ENCODE measurements at regions not wholly inside any gene's neighbourhood (a gene's known extent, or its start where the extent isn't known, plus 50 kb on each side); places are given as distances from the start of the nearest gene placed in this dataset.

GRCh38 chr5:4370218-4370617, 769.9 kb upstream of the ADAMTS16 start:
- no peak for DNase-seq (ENCODE audit: low read depth in 2 of 3, low spot score in 1 of 3)

GRCh38 chr5:4372481-4372880, 767.6 kb upstream of the ADAMTS16 start:
- no peak for DNase-seq (ENCODE audit: low read depth in 2 of 3, low spot score in 1 of 3)

GRCh38 chr5:4373051-4373820, 766.9 kb upstream of the ADAMTS16 start:
- DNase-seq (ENCODE audit: low read depth in 2 of 3, low spot score in 1 of 3): no peak

DNA sequence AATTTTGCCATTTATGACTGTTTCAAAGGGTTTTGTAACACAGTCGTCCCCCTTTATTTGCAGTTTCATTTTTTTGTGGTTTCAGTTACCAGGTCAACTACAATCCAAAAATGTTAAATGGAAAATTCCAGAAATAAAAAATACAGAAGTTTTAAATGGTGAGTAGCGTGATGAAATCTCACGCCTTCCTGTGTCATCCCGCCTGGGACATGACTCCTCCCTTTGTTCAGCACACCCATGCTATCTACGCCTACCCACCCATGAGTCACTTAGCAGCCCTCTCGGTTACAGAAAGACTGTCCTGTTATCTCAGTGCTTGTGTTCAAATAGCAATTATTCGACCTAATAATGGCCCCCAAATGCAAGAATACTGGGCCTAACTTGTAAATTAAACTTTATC, 765.3 kb upstream of the ADAMTS16 start:
- no peak for DNase-seq (ENCODE audit: low read depth in 2 of 3, low spot score in 1 of 3)

- no peak for DNase-seq (ENCODE audit: low read depth in 2 of 3, low spot score in 1 of 3)
Observed at GRCh38 chr5:4375640-4376039, 764.5 kb upstream of the ADAMTS16 start.

DNA sequence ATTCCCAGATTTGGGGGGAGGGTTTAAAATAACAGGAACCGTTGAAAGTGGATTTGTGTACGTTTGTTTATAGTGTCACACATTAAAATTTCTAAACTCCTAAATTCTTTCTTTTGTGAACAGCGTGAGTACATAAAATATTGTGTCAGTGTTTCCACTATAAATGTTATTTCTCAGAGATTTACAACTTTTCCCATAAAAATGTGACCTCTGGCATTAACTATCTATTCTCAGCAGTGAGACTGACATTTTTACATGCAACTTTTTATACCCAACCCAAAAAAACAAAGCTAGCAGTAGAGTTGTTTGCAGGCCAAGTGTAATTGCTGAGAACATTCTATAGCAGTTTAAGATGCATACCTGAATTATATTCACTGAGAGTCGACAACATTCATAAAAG, 757.0 kb upstream of the ADAMTS16 start:
- no peak for DNase-seq (ENCODE audit: low read depth in 2 of 3, low spot score in 1 of 3)

GRCh38 chr5:4383518-4384198, 756.5 kb upstream of the ADAMTS16 start:
- no peak for DNase-seq (ENCODE audit: low read depth in 2 of 3, low spot score in 1 of 3)

GRCh38 chr5:4384649-4385048, 755.5 kb upstream of the ADAMTS16 start:
- DNase-seq (ENCODE audit: low read depth in 2 of 3, low spot score in 1 of 3): no peak

DNA sequence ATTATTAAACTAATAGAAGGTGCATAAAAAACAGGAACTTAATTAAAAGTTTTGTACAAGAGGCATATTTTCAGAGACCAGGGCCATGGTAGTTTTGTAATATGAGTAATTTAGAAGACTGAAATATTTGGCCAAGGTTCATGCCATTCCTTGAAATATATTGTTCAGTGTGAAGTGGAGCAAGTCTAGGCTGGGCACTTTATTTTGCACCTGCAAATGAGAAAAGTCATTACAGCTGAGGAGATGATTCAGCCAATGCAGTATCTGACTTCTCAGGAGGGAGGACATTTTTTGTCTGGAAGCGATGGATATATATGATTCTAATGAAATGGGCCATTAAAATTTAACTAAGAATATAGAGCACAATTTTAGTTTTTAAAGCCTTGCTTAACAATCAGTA, 754.0 kb upstream of the ADAMTS16 start:
- no peak for DNase-seq (ENCODE audit: low read depth in 2 of 3, low spot score in 1 of 3)

- no peak for DNase-seq (ENCODE audit: low read depth in 2 of 3, low spot score in 1 of 3)
Observed at GRCh38 chr5:4387290-4387689, 752.8 kb upstream of the ADAMTS16 start.

- DNase-seq (ENCODE audit: low read depth in 2 of 3, low spot score in 1 of 3): no peak
Observed at GRCh38 chr5:4395752-4396151, 744.4 kb upstream of the ADAMTS16 start.

GRCh38 chr5:4405614-4406219, 734.4 kb upstream of the ADAMTS16 start:
- DNase-seq (ENCODE audit: low read depth in 2 of 3, low spot score in 1 of 3): no peak

DNA sequence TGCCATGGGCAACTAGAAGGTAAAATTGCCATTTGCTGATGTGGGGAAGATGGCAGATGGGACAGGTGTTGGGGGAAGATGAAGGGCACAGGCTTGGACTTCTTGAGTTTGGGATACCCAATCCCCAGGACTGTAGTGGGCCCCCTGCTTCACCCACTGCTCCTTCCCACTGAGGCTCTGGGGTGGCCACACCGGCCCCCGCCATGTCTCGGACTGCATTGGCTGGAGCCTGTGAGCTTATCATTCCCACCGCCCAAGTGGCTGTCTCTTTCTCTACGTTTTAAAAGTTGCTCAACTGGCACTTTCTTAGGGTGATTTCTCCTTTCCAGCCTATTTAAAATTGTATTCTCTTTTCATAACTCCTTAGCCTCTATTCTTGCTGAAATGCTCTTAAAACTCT, 730.0 kb upstream of the ADAMTS16 start:
- no peak for DNase-seq (ENCODE audit: low read depth in 2 of 3, low spot score in 1 of 3)

GRCh38 chr5:4411664-4412063, 728.5 kb upstream of the ADAMTS16 start:
- no peak for DNase-seq (ENCODE audit: low read depth in 2 of 3, low spot score in 1 of 3)

DNA sequence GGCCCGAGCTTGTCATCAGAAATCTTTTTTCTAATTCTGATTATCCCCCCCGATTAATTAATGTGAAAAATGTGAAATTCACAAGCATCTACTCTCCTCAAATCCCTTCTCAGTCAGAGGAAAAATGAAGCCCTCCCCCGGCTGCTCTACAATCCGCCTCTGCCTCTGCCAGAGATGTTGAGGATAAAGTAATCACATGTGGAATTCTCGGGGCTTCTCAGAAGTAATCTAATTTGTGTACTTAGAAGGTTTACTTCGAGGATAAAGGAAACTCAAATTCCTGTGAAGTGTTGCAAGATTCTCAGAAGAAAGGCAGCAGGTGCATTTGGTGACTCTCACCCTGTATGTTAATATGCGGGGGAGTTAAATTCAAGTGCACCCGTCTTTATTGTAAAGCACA, 726.1 kb upstream of the ADAMTS16 start:
- DNase-seq (ENCODE audit: low read depth in 2 of 3, low spot score in 1 of 3): no peak

GRCh38 chr5:4418084-4418483, 722.0 kb upstream of the ADAMTS16 start:
- DNase-seq (ENCODE audit: low read depth in 2 of 3, low spot score in 1 of 3): no peak

GRCh38 chr5:4419281-4419680, 720.8 kb upstream of the ADAMTS16 start:
- DNase-seq (ENCODE audit: low read depth in 2 of 3, low spot score in 1 of 3): no peak

GRCh38 chr5:4420177-4420576, 720.0 kb upstream of the ADAMTS16 start:
- no peak for DNase-seq (ENCODE audit: low read depth in 2 of 3, low spot score in 1 of 3)

GRCh38 chr5:4420681-4421080, 719.4 kb upstream of the ADAMTS16 start:
- no peak for DNase-seq (ENCODE audit: low read depth in 2 of 3, low spot score in 1 of 3)

DNA sequence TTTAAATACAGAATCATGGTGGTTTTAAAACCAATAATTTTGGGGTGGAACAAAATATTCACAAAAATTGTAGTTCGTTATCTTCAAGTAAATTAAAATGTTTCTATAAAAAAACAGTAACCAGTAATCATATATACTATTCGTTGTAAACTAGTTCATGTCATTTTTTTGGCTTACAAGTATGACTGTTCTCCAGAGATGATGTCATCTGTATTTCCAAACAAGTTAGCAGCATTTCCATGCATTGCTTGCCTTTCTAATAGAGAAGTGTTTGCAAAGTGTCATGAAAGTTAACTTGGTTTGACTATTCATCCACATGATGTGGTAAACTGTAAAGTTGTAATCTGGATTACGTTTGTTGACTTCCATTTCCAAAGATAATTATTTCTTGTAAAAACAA, 717.9 kb upstream of the ADAMTS16 start:
- DNase-seq (ENCODE audit: low read depth in 2 of 3, low spot score in 1 of 3): no peak

DNA sequence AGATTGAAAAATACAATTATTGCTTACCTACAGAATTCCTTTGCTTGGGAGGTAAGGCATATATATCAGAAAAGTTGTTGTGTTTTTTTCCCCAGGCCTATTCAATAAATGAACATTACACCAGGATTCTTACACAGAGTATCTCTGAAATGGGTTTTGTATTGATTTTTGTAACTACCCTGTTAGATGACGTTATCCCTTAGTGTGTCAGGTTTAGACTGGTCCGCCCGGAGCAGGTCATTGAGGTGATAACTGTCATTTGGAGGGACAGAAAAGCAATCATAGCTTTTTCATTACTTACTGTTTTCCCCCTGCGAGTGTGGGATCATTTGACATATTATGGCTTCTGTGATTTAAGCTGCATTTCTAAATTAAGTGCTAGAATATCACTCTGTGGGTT, 715.2 kb upstream of the ADAMTS16 start:
- DNase-seq (ENCODE audit: low read depth in 2 of 3, low spot score in 1 of 3): no peak

- DNase-seq (ENCODE audit: low read depth in 2 of 3, low spot score in 1 of 3): no peak
Observed at GRCh38 chr5:4440536-4440935, 699.6 kb upstream of the ADAMTS16 start.

All from stimulated activated CD4-positive, alpha-beta T cell treated with anti-CD3 and anti-CD28 coated beads, Interleukin-12 subunit alpha, Interleukin-12 subunit beta, amount 100 ng/mL, for 48 hours (primary cell).